K562 (cell line): ENCODE measurements at regions not wholly inside any gene's neighbourhood (a gene's known extent, or its start where the extent isn't known, plus 50 kb on each side); places are given as distances from the start of the nearest gene placed in this dataset.
A peak's percentile ranks its signal among the peaks of the same experiment; 100 is the strongest.

Experiments used
- ATAC-seq: fragments of 200-7000 bp; cut with Tn5 transposase; 3 replicates; pipeline ENCODE4 v1.9.1; 2020; ENCODE audit warnings: moderate library complexity
- BruUV-seq: library from RNA; stranded (reverse); fragments of 400-500 nt; replicated peaks from 2 replicates; lab custom pipeline; 2021; lab: Mats Ljungman, UMichigan
- CTCF ChIA-PET: fragments of 300-600 bp; formaldehyde crosslinking; extraction: SDS; loops from one replicate; lab custom pipeline; 2021; ENCODE audit warnings: low intra/inter-chr PET ratio; lab: Yijun Ruan, JAX
- POLR2A ChIA-PET: fragments of 300-600, 350-650 bp; sonication (Branson Sonifier 250); formaldehyde crosslinking; extraction: SDS; loops from one replicate; lab custom pipeline; 2021; ENCODE audit warnings: antibody characterized with exemption, inconsistent platforms; lab: Yijun Ruan, JAX
- DNase-seq, 4 experiments: peaks; one replicate each; pipeline versions ENCODE4 v3.0.0 to v3.0.0-alpha.2; 2011 to 2018; ENCODE audit warnings: low spot score in 3 of 4, mixed read lengths in 3 of 4; ENCODE audit errors: extremely low read depth in 1 of 4
- FAIRE-seq: peaks from 2 replicates; lab custom pipeline; 2011; peaks lifted over from hg19 to GRCh38; lab: Jason Lieb, UNC
- H2AFZ ChIP-seq: 2 replicates; pipeline ENCODE4 v1.6.0; 2011; ENCODE audit warnings: low read depth, low read length, control low read depth, inconsistent platforms
- H3K27ac ChIP-seq: fragments of 200-600 bp; 3 replicates; pipeline ENCODE4 v1.8.0; 2011; ENCODE audit warnings: low read depth, mild to moderate bottlenecking, control low read depth, inconsistent platforms, low read length, moderate library complexity, mixed read lengths; ENCODE audit errors: extremely low read depth
- H3K27me3 ChIP-seq, 2 experiments: fragments of 300-600 bp in 1 of 2; 2 replicates in 1 of 2; 3 replicates in 1 of 2; pipeline versions ENCODE4 v1.6.0 to v1.8.0; 2011; ENCODE audit warnings: inconsistent platforms in 2 of 2, low read length in 2 of 2, mild to moderate bottlenecking in 1 of 2, mixed read lengths in 1 of 2, moderate library complexity in 1 of 2; ENCODE audit not compliant: control insufficient read depth in 2 of 2, insufficient read depth in 2 of 2
- H3K36me3 ChIP-seq: fragments of 300-600 bp; 3 replicates; pipeline ENCODE4 v1.8.0; 2011; ENCODE audit warnings: mild to moderate bottlenecking, low read length, inconsistent platforms; ENCODE audit not compliant: control insufficient read depth, insufficient read depth
- H3K4me1 ChIP-seq, 2 experiments: fragments of 200-600 bp in 1 of 2; replicated peaks in 1 of 2; 2 replicates in 1 of 2; 3 replicates in 1 of 2; pipeline versions ENCODE4 v1.5.1 to v1.8.0; 2011; ENCODE audit warnings: inconsistent platforms in 2 of 2, low read length in 2 of 2, mild to moderate bottlenecking in 1 of 2, mixed read lengths in 1 of 2, moderate library complexity in 1 of 2; ENCODE audit not compliant: control insufficient read depth in 2 of 2, insufficient read depth in 2 of 2
- H3K4me2 ChIP-seq: 2 replicates; pipeline ENCODE4 v1.6.1; 2011; ENCODE audit warnings: low read length, control low read depth, inconsistent platforms, mixed read lengths; ENCODE audit not compliant: insufficient read depth
- H3K4me3 ChIP-seq: fragments of 200-600 bp; sonication (generic), shearing (Covaris generic); 2 replicates; pipeline ENCODE4 v1.5.1; 2016; ENCODE audit warnings: control low read depth, inconsistent platforms
- H3K79me2 ChIP-seq: fragments of 200-600 bp; 3 replicates; pipeline ENCODE4 v1.8.0; 2011; ENCODE audit warnings: low read length, inconsistent platforms; ENCODE audit not compliant: control insufficient read depth, insufficient read depth
- H3K9ac ChIP-seq, 2 experiments: 2 replicates each; pipeline versions ENCODE4 v1.6.0 to v1.6.1; 2011; ENCODE audit warnings: low read depth in 2 of 2, low read length in 2 of 2, control low read depth in 1 of 2, inconsistent platforms in 1 of 2, mild to moderate bottlenecking in 1 of 2, mixed read lengths in 1 of 2; ENCODE audit not compliant: insufficient read depth in 1 of 2
- H3K9me1 ChIP-seq: one replicate; pipeline ENCODE4 v1.6.0; 2011; ENCODE audit warnings: inconsistent platforms, mild to moderate bottlenecking, low read length, moderate library complexity; ENCODE audit not compliant: control insufficient read depth, insufficient read depth
- H3K9me3 ChIP-seq: replicated peaks from 2 replicates; pipeline ENCODE4 v1.5.1; 2011; ENCODE audit warnings: low read depth, low read length, inconsistent platforms; ENCODE audit not compliant: control insufficient read depth, insufficient read depth
- H4K20me1 ChIP-seq: replicated peaks from 2 replicates; pipeline ENCODE4 v1.6.1; 2011; ENCODE audit warnings: low read length, inconsistent platforms, mixed read lengths; ENCODE audit not compliant: control insufficient read depth, insufficient read depth
- CBFA2T3 ChIP-seq: fragments of 450-650 bp; IDR thresholded peaks from 2 replicates; pipeline ENCODE4 v1.6.1; 2017
- CCAR2 ChIP-seq: fragments of 200-400 bp; formaldehyde crosslinking; IDR thresholded peaks from 2 replicates; pipeline ENCODE4 v1.6.1; 2017; ENCODE audit warnings: mild to moderate bottlenecking, low read depth, low read length
- CREM ChIP-seq: IDR thresholded peaks from 2 replicates; pipeline ENCODE4 v1.6.1; 2014; ENCODE audit warnings: antibody characterized with exemption, low read depth
- KDM5B ChIP-seq: fragments of 200-600 bp; sonication (generic); IDR thresholded peaks from 2 replicates; pipeline ENCODE4 v1.6.1; 2012; ENCODE audit warnings: low read depth, mild to moderate bottlenecking, moderate library complexity, low read length, control low read depth, inconsistent platforms; ENCODE audit not compliant: insufficient replicate concordance
- NFATC3 ChIP-seq: fragments of 450-650 bp; IDR thresholded peaks from 2 replicates; pipeline ENCODE4 v1.6.1; 2017; ENCODE audit warnings: mild to moderate bottlenecking
- POLR3A ChIP-seq: IDR thresholded peaks from 2 replicates; pipeline ENCODE4 v1.6.1; 2011; ENCODE audit warnings: borderline replicate concordance, mild to moderate bottlenecking, moderate library complexity; ENCODE audit not compliant: insufficient read length, insufficient read depth; ENCODE audit errors: extremely low read depth
- ZFP36 ChIP-seq: fragments of 150-350 bp; IDR thresholded peaks from 2 replicates; pipeline ENCODE4 v1.6.1; 2018; ENCODE audit warnings: low read length, low read depth; ENCODE audit not compliant: partially characterized antibody
- WGBS: fragments of 100-300 bp; shearing (Covaris generic); methylation state at CpG from one replicate; pipeline ENCODE4 v1.1.6; 2016; ENCODE audit warnings: low coverage, mixed read lengths; ENCODE audit not compliant: insufficient coverage; ENCODE audit errors: missing lambda C conversion rate; 5-methylcytosine and 5-hydroxymethylcytosine counted together
- in situ Hi-C: fragments of 300-500 bp; cut with MboI; formaldehyde crosslinking; loops from 4 replicates; pipeline ENCODE4 v1.15.0; 2018; ENCODE audit warnings: inconsistent platforms, mixed read lengths
- intact Hi-C: fragments of 100-400 bp; cut with micrococcal nuclease; formaldehyde crosslinking; loops from 2 replicates; pipeline ENCODE4 v1.14.2; 2022
- TF ChIP-seq, protein P1 (sequence below): conservative IDR thresholded peaks from 2 replicates; pipeline ENCODE4 v1.6.1; 2011; ENCODE audit warnings: low read depth, mild to moderate bottlenecking, low read length; ENCODE audit not compliant: control insufficient read depth
- TF ChIP-seq, protein P2 (sequence below), 2 experiments: fragments of 450-650 bp in 1 of 2; sonication (generic) in 1 of 2; formaldehyde crosslinking in 1 of 2; IDR thresholded peaks in 1 of 2; conservative IDR thresholded peaks in 1 of 2; 2 replicates each; pipeline versions ENCODE4 v1.6.1 to v1.8.1; 2016 to 2023; ENCODE audit warnings: mild to moderate bottlenecking in 2 of 2, moderate library complexity in 2 of 2, inconsistent platforms in 1 of 2, missing genetic modification reagents in 1 of 2
- TF ChIP-seq, protein P3 (sequence below): fragments of 450-650 bp; IDR thresholded peaks from 2 replicates; pipeline ENCODE4 v1.6.1; 2016; ENCODE audit warnings: missing biosample characterization, missing genetic modification characterization
- TF ChIP-seq, protein P4 (sequence below): fragments of 150-350 bp; conservative IDR thresholded peaks from 2 replicates; pipeline ENCODE4 v1.6.1; 2014; ENCODE audit warnings: low read length

DNA sequence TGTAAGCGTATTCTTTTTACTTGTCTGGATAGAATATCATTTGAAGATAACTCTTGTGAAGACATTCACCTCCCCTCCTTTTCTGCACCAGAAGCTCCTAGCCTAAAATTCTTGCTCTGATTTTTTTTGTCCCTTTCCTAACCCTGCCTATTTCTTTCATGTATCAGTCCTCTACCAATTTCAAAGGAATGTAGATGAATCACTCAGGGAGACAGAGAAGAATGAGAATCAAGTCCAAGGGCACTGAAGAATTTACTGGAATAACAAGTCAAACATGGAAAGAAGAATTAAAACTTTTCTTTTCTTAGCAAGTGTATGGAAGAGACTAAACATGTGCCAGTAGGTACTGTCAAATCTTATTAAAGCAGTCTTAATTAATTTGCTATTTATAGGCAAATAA, 618.7 kb downstream of the DNAH5 start:
- WGBS: 0% methylated on average over 1 of the region's 1 CpG
- no peaks in the 10 kb centered on the region for H4K20me1 ChIP-seq
- DNase-seq (no peak), ATAC-seq (no peak), FAIRE-seq (no peak)
- ChIA-PET CTCF (no interaction called here), POLR2A (no interaction called here)
- no peaks in the 10 kb centered on the region for H3K27me3 ChIP-seq
- H3K9ac ChIP-seq: no peak overlapping the region
- H3K9me1 ChIP-seq: no peaks in the 10 kb centered on the region
- no peaks in the 10 kb centered on the region for H3K4me1 ChIP-seq
- H3K36me3 ChIP-seq: no peaks in the 10 kb centered on the region
- H3K4me3 ChIP-seq: no peak overlapping the region
- no TSS peak for BruUV-seq
- no peak overlapping the region for H3K27ac ChIP-seq
- H2AFZ ChIP-seq: no peak overlapping the region
- intact Hi-C loops (no loop called here), in situ Hi-C loops (no loop called here)
- no peaks in the 10 kb centered on the region for H3K9me3 ChIP-seq
- no peak for TF ChIP-seq KDM5B
- TF ChIP-seq, protein P1, sequence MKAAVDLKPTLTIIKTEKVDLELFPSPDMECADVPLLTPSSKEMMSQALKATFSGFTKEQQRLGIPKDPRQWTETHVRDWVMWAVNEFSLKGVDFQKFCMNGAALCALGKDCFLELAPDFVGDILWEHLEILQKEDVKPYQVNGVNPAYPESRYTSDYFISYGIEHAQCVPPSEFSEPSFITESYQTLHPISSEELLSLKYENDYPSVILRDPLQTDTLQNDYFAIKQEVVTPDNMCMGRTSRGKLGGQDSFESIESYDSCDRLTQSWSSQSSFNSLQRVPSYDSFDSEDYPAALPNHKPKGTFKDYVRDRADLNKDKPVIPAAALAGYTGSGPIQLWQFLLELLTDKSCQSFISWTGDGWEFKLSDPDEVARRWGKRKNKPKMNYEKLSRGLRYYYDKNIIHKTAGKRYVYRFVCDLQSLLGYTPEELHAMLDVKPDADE: no peak
- no peaks in the 10 kb centered on the region for H3K79me2 ChIP-seq
- H3K4me2 ChIP-seq: no peak overlapping the region

DNA sequence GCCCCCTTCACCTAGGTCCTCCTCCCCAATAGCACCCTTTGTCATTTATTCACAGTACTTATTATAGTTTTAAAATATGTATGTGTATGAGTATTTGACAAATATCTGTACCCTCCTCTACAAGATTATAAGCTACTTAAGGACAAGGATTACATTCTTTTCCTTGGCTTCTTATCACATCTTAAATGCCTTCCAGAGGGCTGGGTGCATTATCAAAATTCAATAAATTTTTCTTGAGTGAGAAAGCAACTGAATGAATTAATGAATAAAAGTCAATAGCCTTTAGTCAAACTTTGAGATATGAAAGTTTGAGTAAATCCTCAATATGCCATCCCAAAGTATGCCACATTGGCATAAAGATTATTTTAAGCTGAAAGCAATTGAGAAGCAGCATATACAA, 621.7 kb downstream of the DNAH5 start:
- Histone ChIP-seq H3K9me1 (no peaks in the 10 kb centered on the region), H3K36me3 (no peaks in the 10 kb centered on the region), H3K9ac (no peak overlapping the region), H2AFZ (no peak overlapping the region), H3K4me2 (no peak overlapping the region), H3K27ac (no peak overlapping the region), H4K20me1 (no peaks in the 10 kb centered on the region), H3K4me1 (no peaks in the 10 kb centered on the region), H3K4me3 (no peak overlapping the region), H3K27me3 (no peaks in the 10 kb centered on the region), H3K79me2 (no peaks in the 10 kb centered on the region), H3K9me3 (no peaks in the 10 kb centered on the region)
- ATAC-seq (no peak), FAIRE-seq (peak; percentile 19), DNase-seq (no peak)
- in situ Hi-C loops (no loop called here), intact Hi-C loops (no loop called here)
- ChIA-PET POLR2A (no interaction called here), CTCF (no interaction called here)
- BruUV-seq: no TSS peak
- TF ChIP-seq ZFP36 (no peak), POLR3A (no peak), CREM (no peak), CCAR2 (no peak), NFATC3 (no peak), CBFA2T3 (no peak)
- TF ChIP-seq, protein P2, sequence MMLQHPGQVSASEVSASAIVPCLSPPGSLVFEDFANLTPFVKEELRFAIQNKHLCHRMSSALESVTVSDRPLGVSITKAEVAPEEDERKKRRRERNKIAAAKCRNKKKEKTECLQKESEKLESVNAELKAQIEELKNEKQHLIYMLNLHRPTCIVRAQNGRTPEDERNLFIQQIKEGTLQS (IDR thresholded peaks at IDR 0.05): no peak
- TF ChIP-seq, protein P2 (CRISPR knock-in tag; conservative IDR thresholded peaks at IDR 0.05): no peak
- TF ChIP-seq, protein P3, sequence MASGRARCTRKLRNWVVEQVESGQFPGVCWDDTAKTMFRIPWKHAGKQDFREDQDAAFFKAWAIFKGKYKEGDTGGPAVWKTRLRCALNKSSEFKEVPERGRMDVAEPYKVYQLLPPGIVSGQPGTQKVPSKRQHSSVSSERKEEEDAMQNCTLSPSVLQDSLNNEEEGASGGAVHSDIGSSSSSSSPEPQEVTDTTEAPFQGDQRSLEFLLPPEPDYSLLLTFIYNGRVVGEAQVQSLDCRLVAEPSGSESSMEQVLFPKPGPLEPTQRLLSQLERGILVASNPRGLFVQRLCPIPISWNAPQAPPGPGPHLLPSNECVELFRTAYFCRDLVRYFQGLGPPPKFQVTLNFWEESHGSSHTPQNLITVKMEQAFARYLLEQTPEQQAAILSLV (tag): no peak
- TF ChIP-seq, protein P4, sequence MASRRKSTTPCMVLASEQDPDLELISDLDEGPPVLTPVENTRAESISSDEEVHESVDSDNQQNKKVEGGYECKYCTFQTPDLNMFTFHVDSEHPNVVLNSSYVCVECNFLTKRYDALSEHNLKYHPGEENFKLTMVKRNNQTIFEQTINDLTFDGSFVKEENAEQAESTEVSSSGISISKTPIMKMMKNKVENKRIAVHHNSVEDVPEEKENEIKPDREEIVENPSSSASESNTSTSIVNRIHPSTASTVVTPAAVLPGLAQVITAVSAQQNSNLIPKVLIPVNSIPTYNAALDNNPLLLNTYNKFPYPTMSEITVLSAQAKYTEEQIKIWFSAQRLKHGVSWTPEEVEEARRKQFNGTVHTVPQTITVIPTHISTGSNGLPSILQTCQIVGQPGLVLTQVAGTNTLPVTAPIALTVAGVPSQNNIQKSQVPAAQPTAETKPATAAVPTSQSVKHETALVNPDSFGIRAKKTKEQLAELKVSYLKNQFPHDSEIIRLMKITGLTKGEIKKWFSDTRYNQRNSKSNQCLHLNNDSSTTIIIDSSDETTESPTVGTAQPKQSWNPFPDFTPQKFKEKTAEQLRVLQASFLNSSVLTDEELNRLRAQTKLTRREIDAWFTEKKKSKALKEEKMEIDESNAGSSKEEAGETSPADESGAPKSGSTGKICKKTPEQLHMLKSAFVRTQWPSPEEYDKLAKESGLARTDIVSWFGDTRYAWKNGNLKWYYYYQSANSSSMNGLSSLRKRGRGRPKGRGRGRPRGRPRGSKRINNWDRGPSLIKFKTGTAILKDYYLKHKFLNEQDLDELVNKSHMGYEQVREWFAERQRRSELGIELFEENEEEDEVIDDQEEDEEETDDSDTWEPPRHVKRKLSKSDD: no peak
